K562 (cell line): ENCODE measurements at regions not wholly inside any gene's neighbourhood (a gene's known extent, or its start where the extent isn't known, plus 50 kb on each side); places are given as distances from the start of the nearest gene placed in this dataset.

Source experiments
- ATAC-seq: fragments of 200-7000 bp; cut with Tn5 transposase; 3 replicates; pipeline ENCODE4 v1.9.1; 2020; ENCODE audit warnings: moderate library complexity
- BruUV-seq: library from RNA; stranded (reverse); fragments of 400-500 nt; replicated peaks from 2 replicates; lab custom pipeline; 2021; lab: Mats Ljungman, UMichigan
- CTCF ChIA-PET: fragments of 300-600 bp; formaldehyde crosslinking; extraction: SDS; loops from one replicate; lab custom pipeline; 2021; ENCODE audit warnings: low intra/inter-chr PET ratio; lab: Yijun Ruan, JAX
- POLR2A ChIA-PET: fragments of 300-600, 350-650 bp; sonication (Branson Sonifier 250); formaldehyde crosslinking; extraction: SDS; loops from one replicate; lab custom pipeline; 2021; ENCODE audit warnings: antibody characterized with exemption, inconsistent platforms; lab: Yijun Ruan, JAX
- DNase-seq, 4 experiments: peaks; one replicate each; pipeline versions ENCODE4 v3.0.0 to v3.0.0-alpha.2; 2011 to 2018; ENCODE audit warnings: low spot score in 3 of 4, mixed read lengths in 3 of 4; ENCODE audit errors: extremely low read depth in 1 of 4
- FAIRE-seq: peaks from 2 replicates; lab custom pipeline; 2011; peaks lifted over from hg19 to GRCh38; lab: Jason Lieb, UNC
- H2AFZ ChIP-seq: 2 replicates; pipeline ENCODE4 v1.6.0; 2011; ENCODE audit warnings: low read depth, low read length, control low read depth, inconsistent platforms
- H3K27ac ChIP-seq: fragments of 200-600 bp; 3 replicates; pipeline ENCODE4 v1.8.0; 2011; ENCODE audit warnings: low read depth, mild to moderate bottlenecking, control low read depth, inconsistent platforms, low read length, moderate library complexity, mixed read lengths; ENCODE audit errors: extremely low read depth
- H3K27me3 ChIP-seq, 2 experiments: fragments of 300-600 bp in 1 of 2; 2 replicates in 1 of 2; 3 replicates in 1 of 2; pipeline versions ENCODE4 v1.6.0 to v1.8.0; 2011; ENCODE audit warnings: inconsistent platforms in 2 of 2, low read length in 2 of 2, mild to moderate bottlenecking in 1 of 2, mixed read lengths in 1 of 2, moderate library complexity in 1 of 2; ENCODE audit not compliant: control insufficient read depth in 2 of 2, insufficient read depth in 2 of 2
- H3K36me3 ChIP-seq: fragments of 300-600 bp; 3 replicates; pipeline ENCODE4 v1.8.0; 2011; ENCODE audit warnings: mild to moderate bottlenecking, low read length, inconsistent platforms; ENCODE audit not compliant: control insufficient read depth, insufficient read depth
- H3K4me1 ChIP-seq, 2 experiments: fragments of 200-600 bp in 1 of 2; replicated peaks in 1 of 2; 2 replicates in 1 of 2; 3 replicates in 1 of 2; pipeline versions ENCODE4 v1.5.1 to v1.8.0; 2011; ENCODE audit warnings: inconsistent platforms in 2 of 2, low read length in 2 of 2, mild to moderate bottlenecking in 1 of 2, mixed read lengths in 1 of 2, moderate library complexity in 1 of 2; ENCODE audit not compliant: control insufficient read depth in 2 of 2, insufficient read depth in 2 of 2
- H3K4me2 ChIP-seq: 2 replicates; pipeline ENCODE4 v1.6.1; 2011; ENCODE audit warnings: low read length, control low read depth, inconsistent platforms, mixed read lengths; ENCODE audit not compliant: insufficient read depth
- H3K4me3 ChIP-seq: fragments of 200-600 bp; sonication (generic), shearing (Covaris generic); 2 replicates; pipeline ENCODE4 v1.5.1; 2016; ENCODE audit warnings: control low read depth, inconsistent platforms
- H3K79me2 ChIP-seq: fragments of 200-600 bp; 3 replicates; pipeline ENCODE4 v1.8.0; 2011; ENCODE audit warnings: low read length, inconsistent platforms; ENCODE audit not compliant: control insufficient read depth, insufficient read depth
- H3K9ac ChIP-seq, 2 experiments: 2 replicates each; pipeline versions ENCODE4 v1.6.0 to v1.6.1; 2011; ENCODE audit warnings: low read depth in 2 of 2, low read length in 2 of 2, control low read depth in 1 of 2, inconsistent platforms in 1 of 2, mild to moderate bottlenecking in 1 of 2, mixed read lengths in 1 of 2; ENCODE audit not compliant: insufficient read depth in 1 of 2
- H3K9me1 ChIP-seq: one replicate; pipeline ENCODE4 v1.6.0; 2011; ENCODE audit warnings: inconsistent platforms, mild to moderate bottlenecking, low read length, moderate library complexity; ENCODE audit not compliant: control insufficient read depth, insufficient read depth
- H3K9me3 ChIP-seq: replicated peaks from 2 replicates; pipeline ENCODE4 v1.5.1; 2011; ENCODE audit warnings: low read depth, low read length, inconsistent platforms; ENCODE audit not compliant: control insufficient read depth, insufficient read depth
- H4K20me1 ChIP-seq: replicated peaks from 2 replicates; pipeline ENCODE4 v1.6.1; 2011; ENCODE audit warnings: low read length, inconsistent platforms, mixed read lengths; ENCODE audit not compliant: control insufficient read depth, insufficient read depth
- ETV1 ChIP-seq: fragments of 450-650 bp; conservative IDR thresholded peaks from 2 replicates; pipeline ENCODE4 v1.6.1; 2016; ENCODE audit warnings: missing genetic modification characterization, control low read depth, low read depth, missing compliant biosample characterization
- FOXJ3 ChIP-seq: sonication (generic); formaldehyde crosslinking; IDR thresholded peaks from 2 replicates; pipeline ENCODE4 v1.4.0; 2020; ENCODE audit warnings: mild to moderate bottlenecking, missing genetic modification reagents
- HDAC8 ChIP-seq: fragments of 450-650 bp; IDR thresholded peaks from 2 replicates; pipeline ENCODE4 v1.6.1; 2016; ENCODE audit warnings: mild to moderate bottlenecking, missing genetic modification characterization, moderate library complexity, missing compliant biosample characterization
- HEY1 ChIP-seq: fragments of 250-450 bp; sonication (Bioruptor Pico); IDR thresholded peaks from 2 replicates; pipeline ENCODE4 v1.5.0; 2020; ENCODE audit warnings: mild to moderate bottlenecking, moderate library complexity, borderline replicate concordance
- KHSRP ChIP-seq: fragments of 450-650 bp; IDR thresholded peaks from 2 replicates; pipeline ENCODE4 v1.6.1; 2017
- NR1H2 ChIP-seq: sonication (generic); formaldehyde crosslinking; IDR thresholded peaks from 2 replicates; pipeline ENCODE4 v1.4.0; 2020; ENCODE audit warnings: mild to moderate bottlenecking, missing genetic modification reagents
- ZBED1 ChIP-seq: IDR thresholded peaks from 2 replicates; pipeline ENCODE4 v1.6.1; 2014
- ZKSCAN1 ChIP-seq: fragments of 150-350 bp; IDR thresholded peaks from 2 replicates; pipeline ENCODE4 v1.6.1; 2016; ENCODE audit warnings: low read depth, low read length
- ZNF121 ChIP-seq: sonication (generic); formaldehyde crosslinking; conservative IDR thresholded peaks from 2 replicates; pipeline ENCODE4 v1.8.0; 2022; ENCODE audit warnings: missing genetic modification reagents
- ZNF436 ChIP-seq: fragments of 250-450, 450-650 bp; sonication (Bioruptor Pico); formaldehyde crosslinking; IDR thresholded peaks from 2 replicates; pipeline ENCODE4 v1.7.0; 2020; ENCODE audit warnings: mild to moderate bottlenecking
- ZNF830 ChIP-seq: fragments of 250-450 bp; sonication (Bioruptor Pico); IDR thresholded peaks from 2 replicates; pipeline ENCODE4 v1.5.0; 2021; ENCODE audit warnings: mild to moderate bottlenecking
- WGBS: fragments of 100-300 bp; shearing (Covaris generic); methylation state at CpG from one replicate; pipeline ENCODE4 v1.1.6; 2016; ENCODE audit warnings: low coverage, mixed read lengths; ENCODE audit not compliant: insufficient coverage; ENCODE audit errors: missing lambda C conversion rate; 5-methylcytosine and 5-hydroxymethylcytosine counted together
- in situ Hi-C: fragments of 300-500 bp; cut with MboI; formaldehyde crosslinking; loops from 4 replicates; pipeline ENCODE4 v1.15.0; 2018; ENCODE audit warnings: inconsistent platforms, mixed read lengths
- intact Hi-C: fragments of 100-400 bp; cut with micrococcal nuclease; formaldehyde crosslinking; loops from 2 replicates; pipeline ENCODE4 v1.14.2; 2022
- TF ChIP-seq, protein P1 (sequence below): sonication (generic); formaldehyde crosslinking; IDR thresholded peaks from 2 replicates; pipeline ENCODE4 v1.8.1; 2023; ENCODE audit warnings: mild to moderate bottlenecking, missing genetic modification reagents
- TF ChIP-seq, protein P2 (sequence below): sonication (generic); formaldehyde crosslinking; IDR thresholded peaks from 2 replicates; pipeline ENCODE4 v1.4.0; 2020; ENCODE audit warnings: mild to moderate bottlenecking, missing genetic modification reagents
- TF ChIP-seq, protein P3 (sequence below), 2 experiments: fragments of 250-450 bp in 1 of 2; fragments of 450-650 bp in 1 of 2; sonication (Bioruptor Pico) in 1 of 2; IDR thresholded peaks; 2 replicates each; pipeline versions ENCODE4 v1.6.1 to v1.8.0; 2016 to 2021; ENCODE audit warnings: mild to moderate bottlenecking in 2 of 2, moderate library complexity in 2 of 2, missing compliant biosample characterization in 1 of 2, missing genetic modification characterization in 1 of 2
- TF ChIP-seq, protein P4 (sequence below): sonication (generic); formaldehyde crosslinking; IDR thresholded peaks from 2 replicates; pipeline ENCODE4 v1.8.0; 2022; ENCODE audit warnings: mild to moderate bottlenecking, low read depth, missing genetic modification reagents

- H3K4me2 ChIP-seq = no peak overlapping the region
- no TSS peak for BruUV-seq
- FAIRE-seq = no peak
- DNase-seq = no peak
- H2AFZ ChIP-seq = no peak overlapping the region
- H3K9ac ChIP-seq = no peak overlapping the region
- H4K20me1 ChIP-seq = no peaks in the 10 kb centered on the region
- no peaks in the 10 kb centered on the region for H3K4me1 ChIP-seq
- no peak for TF ChIP-seq NR1H2 (CRISPR knock-in tag)
- TF ChIP-seq HDAC8 (tag) = no peak
- TF ChIP-seq KHSRP = no peak
- TF ChIP-seq, protein P1, sequence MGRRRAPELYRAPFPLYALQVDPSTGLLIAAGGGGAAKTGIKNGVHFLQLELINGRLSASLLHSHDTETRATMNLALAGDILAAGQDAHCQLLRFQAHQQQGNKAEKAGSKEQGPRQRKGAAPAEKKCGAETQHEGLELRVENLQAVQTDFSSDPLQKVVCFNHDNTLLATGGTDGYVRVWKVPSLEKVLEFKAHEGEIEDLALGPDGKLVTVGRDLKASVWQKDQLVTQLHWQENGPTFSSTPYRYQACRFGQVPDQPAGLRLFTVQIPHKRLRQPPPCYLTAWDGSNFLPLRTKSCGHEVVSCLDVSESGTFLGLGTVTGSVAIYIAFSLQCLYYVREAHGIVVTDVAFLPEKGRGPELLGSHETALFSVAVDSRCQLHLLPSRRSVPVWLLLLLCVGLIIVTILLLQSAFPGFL (CRISPR knock-in tag) = no peak
- no peak for TF ChIP-seq ETV1 (tag)
- TF ChIP-seq FOXJ3 (CRISPR knock-in tag) = no peak
- TF ChIP-seq, protein P2, sequence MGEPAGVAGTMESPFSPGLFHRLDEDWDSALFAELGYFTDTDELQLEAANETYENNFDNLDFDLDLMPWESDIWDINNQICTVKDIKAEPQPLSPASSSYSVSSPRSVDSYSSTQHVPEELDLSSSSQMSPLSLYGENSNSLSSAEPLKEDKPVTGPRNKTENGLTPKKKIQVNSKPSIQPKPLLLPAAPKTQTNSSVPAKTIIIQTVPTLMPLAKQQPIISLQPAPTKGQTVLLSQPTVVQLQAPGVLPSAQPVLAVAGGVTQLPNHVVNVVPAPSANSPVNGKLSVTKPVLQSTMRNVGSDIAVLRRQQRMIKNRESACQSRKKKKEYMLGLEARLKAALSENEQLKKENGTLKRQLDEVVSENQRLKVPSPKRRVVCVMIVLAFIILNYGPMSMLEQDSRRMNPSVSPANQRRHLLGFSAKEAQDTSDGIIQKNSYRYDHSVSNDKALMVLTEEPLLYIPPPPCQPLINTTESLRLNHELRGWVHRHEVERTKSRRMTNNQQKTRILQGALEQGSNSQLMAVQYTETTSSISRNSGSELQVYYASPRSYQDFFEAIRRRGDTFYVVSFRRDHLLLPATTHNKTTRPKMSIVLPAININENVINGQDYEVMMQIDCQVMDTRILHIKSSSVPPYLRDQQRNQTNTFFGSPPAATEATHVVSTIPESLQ (CRISPR knock-in tag) = no peak
- no peak for TF ChIP-seq ZNF830 (CRISPR knock-in tag)
- TF ChIP-seq, protein P3, sequence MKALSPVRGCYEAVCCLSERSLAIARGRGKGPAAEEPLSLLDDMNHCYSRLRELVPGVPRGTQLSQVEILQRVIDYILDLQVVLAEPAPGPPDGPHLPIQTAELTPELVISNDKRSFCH (CRISPR knock-in tag; IDR thresholded peaks at IDR 0.05) = no peak
- TF ChIP-seq, protein P3 (tag; IDR thresholded peaks at IDR 0.05) = no peak
- TF ChIP-seq ZBED1 = no peak
- TF ChIP-seq ZNF436 (CRISPR knock-in tag) = no peak
- TF ChIP-seq HEY1 (CRISPR knock-in tag) = no peak
- TF ChIP-seq, protein P4, sequence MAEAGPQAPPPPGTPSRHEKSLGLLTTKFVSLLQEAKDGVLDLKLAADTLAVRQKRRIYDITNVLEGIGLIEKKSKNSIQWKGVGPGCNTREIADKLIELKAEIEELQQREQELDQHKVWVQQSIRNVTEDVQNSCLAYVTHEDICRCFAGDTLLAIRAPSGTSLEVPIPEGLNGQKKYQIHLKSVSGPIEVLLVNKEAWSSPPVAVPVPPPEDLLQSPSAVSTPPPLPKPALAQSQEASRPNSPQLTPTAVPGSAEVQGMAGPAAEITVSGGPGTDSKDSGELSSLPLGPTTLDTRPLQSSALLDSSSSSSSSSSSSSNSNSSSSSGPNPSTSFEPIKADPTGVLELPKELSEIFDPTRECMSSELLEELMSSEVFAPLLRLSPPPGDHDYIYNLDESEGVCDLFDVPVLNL (CRISPR knock-in tag) = no peak
- no peak for TF ChIP-seq ZNF121
- no peak for TF ChIP-seq ZKSCAN1
- in situ Hi-C loops (no loop called here), intact Hi-C loops (no loop called here)
- ChIA-PET CTCF (no interaction called here), POLR2A (no interaction called here)
- no peaks in the 10 kb centered on the region for H3K9me3 ChIP-seq
- WGBS = 0% methylated on average over 2 of the region's 2 CpGs
- no peaks in the 10 kb centered on the region for H3K36me3 ChIP-seq
- H3K27me3 ChIP-seq = no peaks in the 10 kb centered on the region
- no peak overlapping the region for H3K27ac ChIP-seq
- no peaks in the 10 kb centered on the region for H3K79me2 ChIP-seq
- ATAC-seq = no peak
- no peaks in the 10 kb centered on the region for H3K9me1 ChIP-seq
- no peak overlapping the region for H3K4me3 ChIP-seq
These were observed 690.2 kb upstream of the POU3F3 start for GRCh38 chr2:104163611-104164130.
